NB4 (cell line): ENCODE measurements at regions not wholly inside any gene's neighbourhood (a gene's known extent, or its start where the extent isn't known, plus 50 kb on each side); places are given as distances from the start of the nearest gene placed in this dataset.

ENCODE experiments used
- DNase-seq: peaks from one replicate; pipeline ENCODE4 v3.0.0; 2010; ENCODE audit warnings: low read depth
- H3K4me3 ChIP-seq: one replicate; pipeline ENCODE4 v1.5.1; 2011; ENCODE audit warnings: mild to moderate bottlenecking, low read depth, low read length, moderate library complexity
- MYC ChIP-seq: IDR thresholded peaks from 2 replicates; pipeline ENCODE4 v1.6.1; 2011; ENCODE audit warnings: low read depth, low read length
- POLR2A ChIP-seq: IDR thresholded peaks from 2 replicates; pipeline ENCODE4 v1.6.1; 2011; ENCODE audit warnings: mild to moderate bottlenecking; ENCODE audit not compliant: insufficient read length; ENCODE audit errors: extremely low read depth
- TF ChIP-seq, protein P1 (sequence below): IDR thresholded peaks from one replicate; pipeline ENCODE4 v1.5.1; 2012; ENCODE audit warnings: low read depth, low read length
- TF ChIP-seq, protein P2 (sequence below): IDR thresholded peaks from 2 replicates; pipeline ENCODE4 v1.6.1; 2011; ENCODE audit warnings: low read depth, low read length

DNA sequence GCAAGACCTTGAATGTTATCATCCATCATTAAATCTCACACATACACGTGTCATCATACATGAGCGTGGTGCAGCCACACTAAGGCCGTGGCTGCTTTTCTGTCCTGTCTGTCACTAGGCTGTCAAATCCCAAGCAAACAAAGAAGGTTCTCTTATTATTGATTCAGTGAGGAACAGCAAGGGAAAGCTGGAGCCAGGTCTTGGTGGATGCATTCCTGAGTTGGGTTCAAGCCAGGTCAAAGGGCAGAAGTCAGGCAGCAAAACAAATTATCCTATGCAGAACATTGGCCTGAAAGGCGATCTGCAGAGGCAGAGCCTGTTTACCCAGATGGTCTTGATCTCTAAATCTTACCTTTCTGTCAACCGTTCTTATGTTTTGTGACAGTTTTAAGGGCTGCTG, 252.3 kb downstream of the NEDD1 start:
- no peak overlapping the region for H3K4me3 ChIP-seq
- TF ChIP-seq POLR2A, result no peak
- TF ChIP-seq, protein P1, sequence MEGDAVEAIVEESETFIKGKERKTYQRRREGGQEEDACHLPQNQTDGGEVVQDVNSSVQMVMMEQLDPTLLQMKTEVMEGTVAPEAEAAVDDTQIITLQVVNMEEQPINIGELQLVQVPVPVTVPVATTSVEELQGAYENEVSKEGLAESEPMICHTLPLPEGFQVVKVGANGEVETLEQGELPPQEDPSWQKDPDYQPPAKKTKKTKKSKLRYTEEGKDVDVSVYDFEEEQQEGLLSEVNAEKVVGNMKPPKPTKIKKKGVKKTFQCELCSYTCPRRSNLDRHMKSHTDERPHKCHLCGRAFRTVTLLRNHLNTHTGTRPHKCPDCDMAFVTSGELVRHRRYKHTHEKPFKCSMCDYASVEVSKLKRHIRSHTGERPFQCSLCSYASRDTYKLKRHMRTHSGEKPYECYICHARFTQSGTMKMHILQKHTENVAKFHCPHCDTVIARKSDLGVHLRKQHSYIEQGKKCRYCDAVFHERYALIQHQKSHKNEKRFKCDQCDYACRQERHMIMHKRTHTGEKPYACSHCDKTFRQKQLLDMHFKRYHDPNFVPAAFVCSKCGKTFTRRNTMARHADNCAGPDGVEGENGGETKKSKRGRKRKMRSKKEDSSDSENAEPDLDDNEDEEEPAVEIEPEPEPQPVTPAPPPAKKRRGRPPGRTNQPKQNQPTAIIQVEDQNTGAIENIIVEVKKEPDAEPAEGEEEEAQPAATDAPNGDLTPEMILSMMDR, result no peak
- TF ChIP-seq MYC, result no peak
- TF ChIP-seq, protein P2, sequence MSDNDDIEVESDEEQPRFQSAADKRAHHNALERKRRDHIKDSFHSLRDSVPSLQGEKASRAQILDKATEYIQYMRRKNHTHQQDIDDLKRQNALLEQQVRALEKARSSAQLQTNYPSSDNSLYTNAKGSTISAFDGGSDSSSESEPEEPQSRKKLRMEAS, result no peak

DNA sequence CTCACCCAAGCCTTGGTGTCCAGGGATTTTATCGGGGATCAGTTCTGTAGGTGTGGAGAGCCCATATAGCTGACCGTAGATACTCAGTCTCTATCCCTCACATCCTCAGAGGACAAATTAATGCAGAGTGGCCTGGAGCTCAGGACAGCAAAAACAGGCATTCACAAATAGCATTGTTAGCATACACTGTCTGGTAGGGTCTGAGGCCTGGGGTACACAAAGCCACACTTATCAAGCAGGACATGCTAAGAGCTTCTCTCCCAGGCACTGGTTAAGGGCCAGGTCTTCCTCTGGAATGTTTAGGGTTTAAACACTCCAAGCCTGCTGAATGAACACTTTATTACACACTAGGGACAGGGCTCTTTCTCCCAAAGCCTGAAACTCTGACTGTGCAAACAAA, 253.2 kb downstream of the NEDD1 start:
- TF ChIP-seq, protein P1, result no peak
- TF ChIP-seq MYC (no peak), POLR2A (no peak)
- TF ChIP-seq, protein P2, result no peak
- H3K4me3 ChIP-seq, result no peak overlapping the region
- no peak for DNase-seq

More for the DNA sequence above, 252.3 kb downstream of the NEDD1 start:
- no peak for DNase-seq

DNA sequence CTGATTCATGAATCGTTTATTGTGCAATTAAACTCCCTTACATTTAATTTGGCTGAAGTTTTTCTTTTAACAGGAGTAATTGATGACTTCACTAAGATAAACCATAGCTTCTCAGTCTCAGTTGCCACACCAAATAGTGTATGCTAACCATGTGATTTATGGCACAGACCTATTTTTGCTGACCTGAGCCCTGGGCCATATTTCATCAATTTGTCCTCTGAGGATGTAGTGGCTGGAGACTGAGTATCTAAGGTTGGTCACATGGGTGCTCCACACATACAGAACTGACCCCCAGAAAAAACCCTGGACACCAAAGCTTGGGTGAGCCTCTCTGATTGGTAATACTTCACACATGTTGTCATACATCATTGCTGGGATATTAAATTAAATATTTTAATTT, 255.1 kb downstream of the NEDD1 start:
- DNase-seq, result no peak
- TF ChIP-seq, protein P2, result no peak
- TF ChIP-seq, protein P1, result no peak
- TF ChIP-seq POLR2A (no peak), MYC (no peak)
- H3K4me3 ChIP-seq, result no peak overlapping the region

DNA sequence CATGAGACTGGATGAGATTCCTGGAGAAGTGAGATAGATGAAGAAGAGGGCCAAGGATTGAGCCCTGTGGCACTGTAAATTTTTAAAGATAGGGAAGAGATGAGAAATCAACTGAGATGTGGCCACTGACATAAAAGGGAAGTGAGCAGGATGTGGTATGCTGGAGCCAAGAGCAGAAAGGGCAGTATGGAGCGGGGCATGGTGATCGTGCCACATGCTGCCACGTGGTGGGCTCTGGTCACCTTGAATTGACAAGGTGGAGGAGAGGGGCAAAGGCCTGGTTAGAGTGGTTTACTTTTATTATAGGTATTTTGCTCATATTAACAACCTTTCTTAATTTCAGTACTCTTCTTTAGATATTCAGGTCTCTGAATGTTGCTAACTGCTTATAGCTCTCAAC, 257.9 kb downstream of the NEDD1 start:
- no peak overlapping the region for H3K4me3 ChIP-seq
- DNase-seq, result no peak
- TF ChIP-seq MYC (peak; percentile 32; the same call in 1 of the 2 replicates), POLR2A (no peak)
- TF ChIP-seq, protein P2, result peak; percentile 76
- TF ChIP-seq, protein P1, result no peak

DNA sequence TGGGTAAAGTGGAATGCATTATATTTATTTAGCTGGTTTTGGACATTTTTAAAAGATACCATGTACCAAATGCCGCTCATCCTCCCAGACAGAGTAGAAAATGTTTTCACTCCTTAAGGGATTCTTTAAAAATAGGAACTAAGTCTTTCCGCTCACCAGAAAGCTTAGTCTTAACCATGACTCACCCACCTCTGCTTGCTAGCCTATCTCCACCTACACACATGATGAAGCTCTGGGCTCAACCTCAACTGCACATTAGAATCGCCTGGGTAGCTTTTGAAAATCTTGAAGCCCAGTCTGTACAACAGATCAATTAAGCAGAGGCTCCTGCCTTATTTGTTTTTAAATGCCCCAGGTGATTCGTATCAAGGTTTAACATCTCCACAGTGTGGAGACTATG, 260.5 kb downstream of the NEDD1 start:
- no peak overlapping the region for H3K4me3 ChIP-seq
- DNase-seq, result peak; percentile 41
- TF ChIP-seq, protein P2, result no peak

DNA sequence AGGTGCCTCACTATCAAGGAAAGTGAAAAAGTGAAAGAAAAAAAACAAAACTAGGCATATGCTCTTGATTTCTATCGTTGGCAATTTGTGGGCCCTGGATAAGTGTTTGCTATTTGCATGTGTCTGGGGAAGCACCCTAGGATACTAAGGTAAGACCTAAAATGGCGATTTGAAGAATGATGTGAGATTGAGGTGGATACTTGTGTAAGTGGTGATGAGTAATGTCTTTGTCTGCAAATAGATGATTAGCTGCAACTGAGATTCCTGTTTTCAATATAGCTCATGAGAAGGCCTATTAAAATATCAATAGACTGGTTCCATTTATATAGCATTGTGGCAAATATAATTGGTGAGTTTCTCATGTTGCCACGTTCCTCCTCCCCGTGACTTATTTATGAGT, 261.7 kb downstream of the NEDD1 start:
- no peak overlapping the region for H3K4me3 ChIP-seq
- TF ChIP-seq, protein P2, result no peak
- TF ChIP-seq, protein P1, result no peak
- peak; percentile 19 for DNase-seq
